ENCODE measurements at regions not wholly inside any gene's neighbourhood (a gene's known extent, or its start where the extent isn't known, plus 50 kb on each side); places are given as distances from the start of the nearest gene placed in this dataset.

GRCh38 chr11:128161994-128162393 is 425.4 kb downstream of the ETS1 start:
- no peak for DNase-seq (ENCODE audit: low spot score)
- TF ChIP-seq CTCF (IDR thresholded peaks at IDR 0.05; ENCODE audit: extremely low read depth, missing control alignments), result no peak

- TF ChIP-seq CTCF (IDR thresholded peaks at IDR 0.05; ENCODE audit: extremely low read depth, missing control alignments), result no peak
- no peak for DNase-seq (ENCODE audit: low spot score)
Observed at GRCh38 chr11:128161436-128161835, 425.9 kb downstream of the ETS1 start.

- no peak for TF ChIP-seq CTCF (IDR thresholded peaks at IDR 0.05; ENCODE audit: extremely low read depth, missing control alignments)
- DNase-seq (ENCODE audit: low spot score), result no peak
Observed at GRCh38 chr11:128158860-128159259, 428.5 kb downstream of the ETS1 start.

GRCh38 chr11:128157423-128158298 is 429.7 kb downstream of the ETS1 start:
- peak; percentile 48 for TF ChIP-seq CTCF (IDR thresholded peaks at IDR 0.05; ENCODE audit: extremely low read depth, missing control alignments)
- peak; percentile 55 for DNase-seq (ENCODE audit: low spot score)

- no peak for TF ChIP-seq CTCF (IDR thresholded peaks at IDR 0.05; ENCODE audit: extremely low read depth, missing control alignments)
- DNase-seq (ENCODE audit: low spot score), result no peak
Observed at GRCh38 chr11:128156486-128156885, 430.9 kb downstream of the ETS1 start.

- no peak for DNase-seq (ENCODE audit: low spot score)
- no peak for TF ChIP-seq CTCF (IDR thresholded peaks at IDR 0.05; ENCODE audit: extremely low read depth, missing control alignments)
Observed at GRCh38 chr11:128155590-128155989, 431.8 kb downstream of the ETS1 start.

- DNase-seq (ENCODE audit: low spot score), result no peak
- no peak for TF ChIP-seq CTCF (IDR thresholded peaks at IDR 0.05; ENCODE audit: extremely low read depth, missing control alignments)
Observed at GRCh38 chr11:128153697-128154048, 433.7 kb downstream of the ETS1 start.

Data from GM20000 (cell line).